ENCODE measurements at regions not wholly inside any gene's neighbourhood (a gene's known extent, or its start where the extent isn't known, plus 50 kb on each side); places are given as distances from the start of the nearest gene placed in this dataset.

DNA sequence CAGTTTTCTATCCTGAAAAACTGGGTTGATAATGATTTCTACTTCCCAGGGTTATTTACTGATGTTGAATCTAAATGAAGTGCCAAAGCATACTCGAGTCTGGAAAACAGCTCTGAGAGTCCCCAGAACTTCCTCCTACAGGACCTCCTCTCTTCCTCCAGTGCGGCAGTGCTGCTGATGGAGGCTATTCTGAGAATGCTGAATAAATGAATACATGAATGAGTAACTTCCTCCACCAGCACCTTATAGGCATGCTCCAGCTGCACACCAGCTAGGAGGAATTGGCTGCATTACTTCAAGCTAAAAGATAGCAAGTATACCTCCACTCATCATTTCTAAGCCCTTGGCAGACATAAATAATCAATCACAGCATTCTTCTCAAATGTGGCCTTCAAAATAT lies 448.8 kb upstream of the CCDC196 start:
- no peak overlapping the region for H3K27ac Mint-ChIP-seq
- H3K27me3 Mint-ChIP-seq: no peaks in the 10 kb centered on the region
- peaks cover under 1% of the 10 kb centered on the region for H3K36me3 Mint-ChIP-seq
- ChIA-PET POLR2A (no interaction called here), CTCF (no interaction called here)
- DNase-seq: no peak
- peaks cover 7% of the 10 kb centered on the region for H3K9me3 Mint-ChIP-seq
- no peaks in the 10 kb centered on the region for H3K4me1 Mint-ChIP-seq (ENCODE audit: low read depth)
- H3K4me3 Mint-ChIP-seq: no peak overlapping the region
- intact Hi-C loops (cut with micrococcal nuclease): no loop called here

DNA sequence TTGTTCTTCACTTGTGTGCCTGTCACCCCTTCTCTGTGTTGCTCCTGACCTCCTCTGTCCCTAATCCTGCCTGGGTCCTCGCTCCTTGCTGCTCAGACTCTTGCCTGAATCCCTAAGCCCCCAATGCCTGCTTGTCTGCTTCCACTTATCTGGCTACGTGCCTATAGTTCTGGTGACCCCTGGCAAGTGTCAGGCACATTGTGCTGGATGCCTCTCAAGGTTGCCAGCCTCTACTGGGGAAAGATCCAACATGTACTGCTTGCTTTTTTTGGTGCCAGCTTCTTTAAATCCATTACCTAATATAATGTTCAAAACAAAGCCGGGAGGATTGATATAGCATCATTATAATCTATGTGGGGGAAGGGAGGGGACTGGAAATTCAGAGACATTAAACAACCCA lies 448.0 kb upstream of the CCDC196 start:
- H3K9me3 Mint-ChIP-seq: peaks cover under 1% of the 10 kb centered on the region
- H3K4me1 Mint-ChIP-seq (ENCODE audit: low read depth): no peaks in the 10 kb centered on the region
- CTCF ChIA-PET: no interaction called here
- no peak overlapping the region for H3K27ac Mint-ChIP-seq
- H3K4me3 Mint-ChIP-seq: no peak overlapping the region
- H3K27me3 Mint-ChIP-seq: no peaks in the 10 kb centered on the region
- no peak for DNase-seq
- POLR2A ChIA-PET: no interaction called here
- intact Hi-C loops (cut with micrococcal nuclease): no loop called here
- no peaks in the 10 kb centered on the region for H3K36me3 Mint-ChIP-seq

DNA sequence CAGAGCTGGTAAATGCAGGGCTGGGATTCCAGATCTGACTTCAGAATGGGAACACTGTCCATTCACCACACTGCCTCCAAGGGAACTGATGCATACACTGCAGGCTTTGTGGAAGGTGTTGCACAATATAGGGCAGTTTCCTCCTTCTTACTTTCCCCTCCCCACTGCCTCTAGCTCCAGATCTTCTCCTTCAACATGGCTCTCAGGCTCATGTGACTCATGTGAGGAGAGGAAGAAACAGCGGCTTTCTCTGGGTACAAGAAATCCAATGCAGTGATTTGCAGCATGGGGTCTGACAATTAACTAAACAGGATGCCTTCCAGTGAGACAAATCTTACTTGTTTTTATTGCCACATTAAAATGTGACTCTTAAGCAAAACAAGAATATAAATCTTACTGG lies 447.6 kb upstream of the CCDC196 start:
- ChIA-PET CTCF (no interaction called here), POLR2A (no interaction called here)
- Mint-ChIP-seq H3K36me3 (no peaks in the 10 kb centered on the region), H3K27ac (no peak overlapping the region), H3K4me1 (ENCODE audit: low read depth) (no peaks in the 10 kb centered on the region), H3K27me3 (no peaks in the 10 kb centered on the region), H3K9me3 (no peaks in the 10 kb centered on the region), H3K4me3 (no peak overlapping the region)
- no peak for DNase-seq
- intact Hi-C loops (cut with micrococcal nuclease): no loop called here

DNA sequence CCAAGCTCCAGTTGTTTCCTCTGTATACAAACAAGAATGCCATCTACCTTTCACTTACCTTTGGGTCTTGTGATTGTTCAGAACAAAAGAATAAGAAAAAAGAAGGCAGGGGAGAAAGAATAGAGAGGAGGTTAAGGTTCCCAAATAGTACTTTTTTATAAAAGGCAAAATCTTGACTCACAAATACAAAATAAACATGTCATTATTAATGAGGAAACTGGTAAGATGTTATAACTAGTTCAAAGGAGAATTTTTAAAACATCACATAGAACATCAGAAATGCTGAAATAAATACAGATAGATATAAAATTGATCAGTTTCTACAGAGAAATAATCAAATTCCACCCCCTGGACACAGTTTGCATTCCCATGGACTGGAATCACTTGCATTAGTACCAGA lies 446.7 kb upstream of the CCDC196 start:
- CTCF ChIA-PET: no interaction called here
- Mint-ChIP-seq H3K27me3 (no peaks in the 10 kb centered on the region), H3K27ac (no peak overlapping the region), H3K9me3 (no peaks in the 10 kb centered on the region), H3K36me3 (no peaks in the 10 kb centered on the region), H3K4me1 (ENCODE audit: low read depth) (no peaks in the 10 kb centered on the region), H3K4me3 (no peak overlapping the region)
- POLR2A ChIA-PET: no interaction called here
- intact Hi-C loops (cut with micrococcal nuclease): no loop called here
- no peak for DNase-seq

DNA sequence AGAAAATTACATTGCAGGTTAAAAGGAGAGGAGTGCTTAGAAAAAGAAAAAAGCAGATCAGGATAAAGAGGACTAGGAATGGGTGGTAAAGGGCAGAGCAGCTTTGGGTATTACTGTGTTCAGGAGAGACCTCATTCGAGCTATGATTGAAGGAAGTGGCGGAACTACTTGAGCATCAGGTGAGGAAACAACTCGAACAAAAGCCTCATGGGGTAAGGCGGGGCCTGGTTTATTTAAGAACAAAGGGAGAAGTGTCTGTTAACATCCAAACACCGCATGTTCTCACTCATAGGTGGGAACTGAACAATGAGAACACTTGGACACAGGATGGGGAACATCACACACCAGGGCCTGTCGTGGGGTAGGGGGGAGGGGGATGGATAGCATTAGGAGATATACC lies 444.6 kb upstream of the CCDC196 start:
- H3K4me3 Mint-ChIP-seq: no peak overlapping the region
- no peak for DNase-seq
- POLR2A ChIA-PET: no interaction called here
- H3K36me3 Mint-ChIP-seq: no peaks in the 10 kb centered on the region
- no peaks in the 10 kb centered on the region for H3K4me1 Mint-ChIP-seq (ENCODE audit: low read depth)
- H3K27ac Mint-ChIP-seq: no peak overlapping the region
- CTCF ChIA-PET: no interaction called here
- H3K27me3 Mint-ChIP-seq: no peaks in the 10 kb centered on the region
- no peaks in the 10 kb centered on the region for H3K9me3 Mint-ChIP-seq
- intact Hi-C loops (cut with micrococcal nuclease): no loop called here

- Mint-ChIP-seq H3K36me3 (no peaks in the 10 kb centered on the region), H3K9me3 (no peaks in the 10 kb centered on the region), H3K27me3 (no peaks in the 10 kb centered on the region), H3K27ac (no peak overlapping the region), H3K4me1 (ENCODE audit: low read depth) (no peaks in the 10 kb centered on the region), H3K4me3 (no peak overlapping the region)
- ChIA-PET CTCF (no interaction called here), POLR2A (no interaction called here)
- no peak for DNase-seq
- intact Hi-C loops (cut with micrococcal nuclease): no loop called here
These were observed 442.2 kb upstream of the CCDC196 start for GRCh38 chr14:66043921-66044320.

DNA sequence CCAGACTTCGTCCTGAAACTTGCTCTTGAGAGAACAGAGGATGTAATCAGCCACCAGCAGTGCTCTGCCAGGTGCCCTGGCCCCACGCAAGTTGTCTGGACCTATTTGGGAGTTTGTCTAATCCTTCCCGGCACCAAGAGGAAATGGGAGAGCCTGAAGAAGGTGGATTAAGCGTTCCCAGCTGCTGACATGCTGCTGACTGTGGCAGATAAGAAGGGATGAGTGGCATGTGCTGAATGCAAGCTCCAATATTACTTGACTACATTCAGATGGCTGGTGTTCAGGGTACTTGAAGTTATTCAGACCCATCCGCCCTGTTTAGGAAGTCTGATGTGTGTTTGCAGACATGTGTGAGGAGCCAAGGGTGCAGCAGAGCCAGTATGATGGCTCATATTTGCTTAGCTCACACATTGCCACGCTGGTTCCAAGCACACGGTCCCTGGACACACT lies 440.6 kb upstream of the CCDC196 start:
- ChIA-PET CTCF (no interaction called here), POLR2A (no interaction called here)
- intact Hi-C loops (cut with micrococcal nuclease): no loop called here
- H3K9me3 Mint-ChIP-seq: no peaks in the 10 kb centered on the region
- peaks cover 1% of the 10 kb centered on the region for H3K27me3 Mint-ChIP-seq
- H3K4me3 Mint-ChIP-seq: no peak overlapping the region
- no peaks in the 10 kb centered on the region for H3K4me1 Mint-ChIP-seq (ENCODE audit: low read depth)
- no peak for DNase-seq
- no peak overlapping the region for H3K27ac Mint-ChIP-seq
- H3K36me3 Mint-ChIP-seq: no peaks in the 10 kb centered on the region

- no peaks in the 10 kb centered on the region for H3K36me3 Mint-ChIP-seq
- intact Hi-C loops (cut with micrococcal nuclease): no loop called here
These were observed 440.1 kb upstream of the CCDC196 start for GRCh38 chr14:66046035-66046434.

GRCh38 chr14:66046591-66046990 lies 439.6 kb upstream of the CCDC196 start:
- H3K4me1 Mint-ChIP-seq (ENCODE audit: low read depth): no peaks in the 10 kb centered on the region
- H3K27me3 Mint-ChIP-seq: peaks cover 1% of the 10 kb centered on the region
- H3K4me3 Mint-ChIP-seq: no peak overlapping the region
- intact Hi-C loops (cut with micrococcal nuclease): no loop called here
- H3K36me3 Mint-ChIP-seq: no peaks in the 10 kb centered on the region
- ChIA-PET POLR2A (no interaction called here), CTCF (interaction anchor here (1.2 kb wide), 1 partner anchor 86 kb away, joined by 3 read pairs; no protein-coding TSS in a partner anchor)
- no peak overlapping the region for H3K27ac Mint-ChIP-seq
- no peak for DNase-seq
- no peaks in the 10 kb centered on the region for H3K9me3 Mint-ChIP-seq

More at GRCh38 chr14:66046035-66046434, 440.1 kb upstream of the CCDC196 start:
- peaks cover 1% of the 10 kb centered on the region for H3K27me3 Mint-ChIP-seq
- no peak for DNase-seq
- H3K27ac Mint-ChIP-seq: no peak overlapping the region
- H3K4me1 Mint-ChIP-seq (ENCODE audit: low read depth): no peaks in the 10 kb centered on the region
- POLR2A ChIA-PET: no interaction called here
- no peak overlapping the region for H3K4me3 Mint-ChIP-seq
- CTCF ChIA-PET: no interaction called here
- no peaks in the 10 kb centered on the region for H3K9me3 Mint-ChIP-seq

DNA sequence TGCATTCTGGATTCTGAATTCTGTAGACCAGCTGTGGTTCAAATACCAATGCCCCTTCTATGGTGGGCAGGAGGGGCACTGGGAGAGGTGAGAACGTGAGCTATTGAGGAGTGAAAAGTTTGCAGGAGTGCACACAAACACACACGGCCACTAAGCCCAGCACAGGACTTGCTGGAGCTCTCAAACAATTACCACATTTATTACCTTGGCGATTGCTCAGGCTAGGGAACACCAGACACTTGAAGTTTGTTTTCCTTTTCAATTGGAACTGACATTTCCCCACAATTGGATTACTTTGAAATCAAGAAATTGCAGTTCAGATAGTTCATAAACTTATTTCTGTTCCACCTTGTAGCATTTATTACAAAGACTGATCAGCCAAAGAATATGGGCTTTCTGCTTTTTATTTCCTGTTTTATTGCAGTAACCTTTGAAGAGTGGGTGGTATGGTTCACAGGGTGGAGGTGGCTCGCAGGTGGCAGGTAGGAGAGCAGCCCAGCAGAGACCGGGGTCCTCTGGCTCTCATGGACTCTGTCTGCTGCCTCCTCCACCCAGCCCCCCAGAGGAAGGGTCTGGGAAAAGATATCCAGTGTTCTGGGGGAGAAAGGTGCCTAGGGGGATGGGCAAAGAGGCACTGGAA lies 429.8 kb upstream of the CCDC196 start:
- DNase-seq: no peak
- Mint-ChIP-seq H3K36me3 (no peaks in the 10 kb centered on the region), H3K9me3 (peaks cover 5% of the 10 kb centered on the region), H3K4me1 (ENCODE audit: low read depth) (peaks cover 3% of the 10 kb centered on the region), H3K27me3 (no peaks in the 10 kb centered on the region), H3K27ac (no peak overlapping the region), H3K4me3 (no peak overlapping the region)
- ChIA-PET CTCF (interaction anchor here (1.4 kb wide), 1 partner anchor 97 kb away, joined by 5 read pairs; no protein-coding TSS in a partner anchor), POLR2A (no interaction called here)
- intact Hi-C loops (cut with micrococcal nuclease): no loop called here

GRCh38 chr14:66056926-66057552 lies 429.1 kb upstream of the CCDC196 start:
- H3K4me1 Mint-ChIP-seq (ENCODE audit: low read depth): peaks cover 3% of the 10 kb centered on the region
- no peak for DNase-seq
- H3K9me3 Mint-ChIP-seq: peaks cover 5% of the 10 kb centered on the region
- H3K36me3 Mint-ChIP-seq: no peaks in the 10 kb centered on the region
- CTCF ChIA-PET: no interaction called here
- intact Hi-C loops (cut with micrococcal nuclease): no loop called here
- H3K27ac Mint-ChIP-seq: no peak overlapping the region
- POLR2A ChIA-PET: no interaction called here
- no peaks in the 10 kb centered on the region for H3K27me3 Mint-ChIP-seq
- H3K4me3 Mint-ChIP-seq: no peak overlapping the region

DNA sequence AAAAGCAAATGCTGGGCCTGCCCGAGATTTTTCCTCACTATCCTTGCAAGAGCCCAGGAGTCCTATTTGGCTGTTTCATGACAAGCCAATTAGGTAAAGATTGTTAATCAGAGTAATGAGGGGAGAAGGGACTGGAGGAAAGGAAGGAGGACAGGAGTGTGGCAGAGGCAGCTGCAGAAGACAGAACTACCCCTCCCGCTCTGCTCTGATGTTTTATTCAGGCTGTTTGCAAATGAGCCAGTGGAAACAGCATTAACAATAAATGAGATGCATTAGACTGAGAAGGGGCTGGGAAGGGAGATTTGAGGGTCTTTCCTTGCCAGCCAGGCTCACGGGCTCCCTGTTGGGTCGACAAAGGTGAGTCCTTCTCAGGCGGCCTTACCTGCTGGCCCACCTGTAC lies 421.0 kb upstream of the CCDC196 start:
- ChIA-PET POLR2A (no interaction called here), CTCF (interaction anchor here (1.1 to 2.0 kb wide), 2 partner anchors 105 to 106 kb away, joined by 3 to 21 read pairs; no protein-coding TSS in a partner anchor)
- intact Hi-C loops (cut with micrococcal nuclease): no loop called here
- Mint-ChIP-seq H3K4me1 (ENCODE audit: low read depth) (no peaks in the 10 kb centered on the region), H3K27ac (no peak overlapping the region), H3K27me3 (no peaks in the 10 kb centered on the region), H3K36me3 (no peaks in the 10 kb centered on the region), H3K4me3 (no peak overlapping the region), H3K9me3 (no peaks in the 10 kb centered on the region)
- DNase-seq: no peak
